Dermis microvascular lymphatic vessel endothelial cell (primary cell): ENCODE measurements at regions not wholly inside any gene's neighbourhood (a gene's known extent, or its start where the extent isn't known, plus 50 kb on each side); places are given as distances from the start of the nearest gene placed in this dataset.
"Not testable (repeated sequence)": the region's sequence is repeated elsewhere in the genome, so short reads cannot be mapped to it uniquely, and the experiment has no call there.

Experiments
- DNase-seq, 2 donors: peaks; one replicate each; pipeline versions ENCODE4 v3.0.0 to v3.0.0-alpha.2; 2010; ENCODE audit warnings: low read depth in 2 of 2

- DNase-seq: no peak
Measured at GRCh38 chr17:13785981-13786598, 184.4 kb upstream of the HS3ST3A1 start.

GRCh38 chr17:13787636-13788035 is 185.9 kb upstream of the HS3ST3A1 start:
- no peak for DNase-seq

- no peak for DNase-seq
Measured at GRCh38 chr17:13788385-13788784, 186.7 kb upstream of the HS3ST3A1 start.

- DNase-seq: no peak
Measured at GRCh38 chr17:13792314-13792713, 190.6 kb upstream of the HS3ST3A1 start.

- DNase-seq: no peak
Measured at GRCh38 chr17:13793951-13794350, 192.2 kb upstream of the HS3ST3A1 start.

GRCh38 chr17:13797863-13798262 is 196.1 kb upstream of the HS3ST3A1 start:
- DNase-seq: no peak

- DNase-seq: no peak
Measured at GRCh38 chr17:13806092-13806491, 204.4 kb upstream of the HS3ST3A1 start.

- no peak for DNase-seq
Measured at GRCh38 chr17:13807103-13807502, 205.4 kb upstream of the HS3ST3A1 start.

GRCh38 chr17:13812350-13812749 is 210.6 kb upstream of the HS3ST3A1 start:
- no peak for DNase-seq

GRCh38 chr17:13813347-13814240 is 211.9 kb upstream of the HS3ST3A1 start:
- no peak for DNase-seq

GRCh38 chr17:13822700-13823099 is 221.0 kb upstream of the HS3ST3A1 start:
- DNase-seq: no peak

- no peak for DNase-seq
Measured at GRCh38 chr17:13825526-13826040, 223.9 kb upstream of the HS3ST3A1 start.

- DNase-seq: no peak
Measured at GRCh38 chr17:13827118-13827517, 225.4 kb upstream of the HS3ST3A1 start.

- no peak for DNase-seq
Measured at GRCh38 chr17:13833921-13834320, 232.2 kb upstream of the HS3ST3A1 start.

GRCh38 chr17:13835151-13835550 is 233.4 kb upstream of the HS3ST3A1 start:
- DNase-seq: no peak

GRCh38 chr17:13837417-13837816 is 231.9 kb upstream of the COX10 start:
- DNase-seq: no peak

- DNase-seq: no peak
Measured at GRCh38 chr17:13840254-13840653, 229.1 kb upstream of the COX10 start.

- DNase-seq: no peak
Measured at GRCh38 chr17:13843862-13844635, 225.3 kb upstream of the COX10 start.

GRCh38 chr17:13851889-13852288 is 217.4 kb upstream of the COX10 start:
- no peak for DNase-seq

- DNase-seq: not testable (repeated sequence)
Measured at GRCh38 chr17:13855730-13856129, 213.6 kb upstream of the COX10 start.

- DNase-seq: no peak
Measured at GRCh38 chr17:13862346-13862745, 207.0 kb upstream of the COX10 start.

GRCh38 chr17:13863436-13863835 is 205.9 kb upstream of the COX10 start:
- DNase-seq: no peak
